ENCODE measurements at regions not wholly inside any gene's neighbourhood (a gene's known extent, or its start where the extent isn't known, plus 50 kb on each side); places are given as distances from the start of the nearest gene placed in this dataset.

GRCh38 chr7:136247211-136247610, 270.1 kb upstream of the MTPN start:
- ATAC-seq (ENCODE audit: low FRiP score) (no peak), DNase-seq (no peak)
- Histone ChIP-seq H3K36me3 (ENCODE audit: control insufficient read depth in 1 of 2, insufficient read depth in 2 of 2, low read length in 1 of 2) (no peaks in the 10 kb centered on the region), H3K4me3 (ENCODE audit: low read length in 2 of 2) (no peak overlapping the region), H3K27ac (ENCODE audit: low read depth in 1 of 2, low read length in 2 of 2) (no peak overlapping the region), H3K4me1 (ENCODE audit: control insufficient read depth in 1 of 2, insufficient read depth in 2 of 2, low read length in 2 of 2) (no peaks in the 10 kb centered on the region), H3K9me3 (ENCODE audit: control insufficient read depth, low read length) (peaks cover 1% of the 10 kb centered on the region), H3K27me3 (ENCODE audit: control insufficient read depth in 1 of 2, insufficient read depth in 2 of 2, low read length in 1 of 2) (no peaks in the 10 kb centered on the region)
- WGBS, 2 donors: 10 to 20% methylated on average over 1 of the region's 1 CpG
- intact Hi-C loops (cut with DNase I): no loop called here

- peaks cover 1% of the 10 kb centered on the region for H3K9me3 ChIP-seq (ENCODE audit: control insufficient read depth, low read length)
- no peaks in the 10 kb centered on the region for H3K4me1 ChIP-seq (ENCODE audit: control insufficient read depth in 1 of 2, insufficient read depth in 2 of 2, low read length in 2 of 2)
- WGBS, 2 donors: 74 to 76% methylated on average over 3 of the region's 3 CpGs
- H3K4me3 ChIP-seq (ENCODE audit: low read length in 2 of 2): no peak overlapping the region
- DNase-seq (no peak), ATAC-seq (ENCODE audit: low FRiP score) (no peak)
- no peaks in the 10 kb centered on the region for H3K36me3 ChIP-seq (ENCODE audit: control insufficient read depth in 1 of 2, insufficient read depth in 2 of 2, low read length in 1 of 2)
- no peak overlapping the region for H3K27ac ChIP-seq (ENCODE audit: low read depth in 1 of 2, low read length in 2 of 2)
- intact Hi-C loops (cut with DNase I): no loop called here
- H3K27me3 ChIP-seq (ENCODE audit: control insufficient read depth in 1 of 2, insufficient read depth in 2 of 2, low read length in 1 of 2): no peaks in the 10 kb centered on the region
Measured at GRCh38 chr7:136245327-136246004, 268.3 kb upstream of the MTPN start.

GRCh38 chr7:136234040-136234439, 256.9 kb upstream of the MTPN start:
- H3K9me3 ChIP-seq (ENCODE audit: control insufficient read depth, low read length): no peaks in the 10 kb centered on the region
- H3K27me3 ChIP-seq (ENCODE audit: control insufficient read depth in 1 of 2, insufficient read depth in 2 of 2, low read length in 1 of 2): no peaks in the 10 kb centered on the region
- no peak overlapping the region for H3K27ac ChIP-seq (ENCODE audit: low read depth in 1 of 2, low read length in 2 of 2)
- ATAC-seq (ENCODE audit: low FRiP score) (no peak), DNase-seq (no peak)
- H3K36me3 ChIP-seq (ENCODE audit: control insufficient read depth in 1 of 2, insufficient read depth in 2 of 2, low read length in 1 of 2): no peaks in the 10 kb centered on the region
- intact Hi-C loops (cut with DNase I): no loop called here
- no peaks in the 10 kb centered on the region for H3K4me1 ChIP-seq (ENCODE audit: control insufficient read depth in 1 of 2, insufficient read depth in 2 of 2, low read length in 2 of 2)
- H3K4me3 ChIP-seq (ENCODE audit: low read length in 2 of 2): no peak overlapping the region

- no peak overlapping the region for H3K27ac ChIP-seq (ENCODE audit: low read depth in 1 of 2, low read length in 2 of 2)
- WGBS, 2 donors: 56 to 59% methylated on average over 1 of the region's 1 CpG
- intact Hi-C loops (cut with DNase I): no loop called here
- ATAC-seq (ENCODE audit: low FRiP score) (no peak), DNase-seq (no peak)
- H3K9me3 ChIP-seq (ENCODE audit: control insufficient read depth, low read length): peaks cover 1% of the 10 kb centered on the region
- no peaks in the 10 kb centered on the region for H3K36me3 ChIP-seq (ENCODE audit: control insufficient read depth in 1 of 2, insufficient read depth in 2 of 2, low read length in 1 of 2)
- no peaks in the 10 kb centered on the region for H3K27me3 ChIP-seq (ENCODE audit: control insufficient read depth in 1 of 2, insufficient read depth in 2 of 2, low read length in 1 of 2)
- no peak overlapping the region for H3K4me3 ChIP-seq (ENCODE audit: low read length in 2 of 2)
- no peaks in the 10 kb centered on the region for H3K4me1 ChIP-seq (ENCODE audit: control insufficient read depth in 1 of 2, insufficient read depth in 2 of 2, low read length in 2 of 2)
Measured at GRCh38 chr7:136230210-136230609, 253.1 kb upstream of the MTPN start.

GRCh38 chr7:136229790-136230189, 252.6 kb upstream of the MTPN start:
- WGBS, 2 donors: 83 to 92% methylated on average over 1 of the region's 1 CpG
- H3K27ac ChIP-seq (ENCODE audit: low read depth in 1 of 2, low read length in 2 of 2): no peak overlapping the region
- intact Hi-C loops (cut with DNase I): no loop called here
- ATAC-seq (ENCODE audit: low FRiP score): no peak
- DNase-seq: no peak
- no peak overlapping the region for H3K4me3 ChIP-seq (ENCODE audit: low read length in 2 of 2)
- H3K4me1 ChIP-seq (ENCODE audit: control insufficient read depth in 1 of 2, insufficient read depth in 2 of 2, low read length in 2 of 2): no peaks in the 10 kb centered on the region
- H3K9me3 ChIP-seq (ENCODE audit: control insufficient read depth, low read length): peaks cover 1% of the 10 kb centered on the region
- H3K36me3 ChIP-seq (ENCODE audit: control insufficient read depth in 1 of 2, insufficient read depth in 2 of 2, low read length in 1 of 2): no peaks in the 10 kb centered on the region
- no peaks in the 10 kb centered on the region for H3K27me3 ChIP-seq (ENCODE audit: control insufficient read depth in 1 of 2, insufficient read depth in 2 of 2, low read length in 1 of 2)

- no peaks in the 10 kb centered on the region for H3K4me1 ChIP-seq (ENCODE audit: control insufficient read depth in 1 of 2, insufficient read depth in 2 of 2, low read length in 2 of 2)
- WGBS, 2 donors: 78 to 80% methylated on average over 3 of the region's 3 CpGs
- H3K36me3 ChIP-seq (ENCODE audit: control insufficient read depth in 1 of 2, insufficient read depth in 2 of 2, low read length in 1 of 2): no peaks in the 10 kb centered on the region
- H3K4me3 ChIP-seq (ENCODE audit: low read length in 2 of 2): no peak overlapping the region
- ATAC-seq (ENCODE audit: low FRiP score) (no peak), DNase-seq (no peak)
- intact Hi-C loops (cut with DNase I): no loop called here
- H3K9me3 ChIP-seq (ENCODE audit: control insufficient read depth, low read length): peaks cover 1% of the 10 kb centered on the region
- H3K27ac ChIP-seq (ENCODE audit: low read depth in 1 of 2, low read length in 2 of 2): no peak overlapping the region
- no peaks in the 10 kb centered on the region for H3K27me3 ChIP-seq (ENCODE audit: control insufficient read depth in 1 of 2, insufficient read depth in 2 of 2, low read length in 1 of 2)
Measured at GRCh38 chr7:136228171-136228570, 251.0 kb upstream of the MTPN start.

- H3K9me3 ChIP-seq (ENCODE audit: control insufficient read depth, low read length): no peaks in the 10 kb centered on the region
- no peaks in the 10 kb centered on the region for H3K36me3 ChIP-seq (ENCODE audit: control insufficient read depth in 1 of 2, insufficient read depth in 2 of 2, low read length in 1 of 2)
- 51 to 59% methylated on average over 1 of the region's 1 CpG for WGBS, 2 donors
- H3K27me3 ChIP-seq (ENCODE audit: control insufficient read depth in 1 of 2, insufficient read depth in 2 of 2, low read length in 1 of 2): no peaks in the 10 kb centered on the region
- DNase-seq (no peak), ATAC-seq (ENCODE audit: low FRiP score) (no peak)
- H3K4me1 ChIP-seq (ENCODE audit: control insufficient read depth in 1 of 2, insufficient read depth in 2 of 2, low read length in 2 of 2): no peaks in the 10 kb centered on the region
- no peak overlapping the region for H3K27ac ChIP-seq (ENCODE audit: low read depth in 1 of 2, low read length in 2 of 2)
- intact Hi-C loops (cut with DNase I): no loop called here
- H3K4me3 ChIP-seq (ENCODE audit: low read length in 2 of 2): no peak overlapping the region
Measured at GRCh38 chr7:136214356-136214755, 237.2 kb upstream of the MTPN start.

DNA sequence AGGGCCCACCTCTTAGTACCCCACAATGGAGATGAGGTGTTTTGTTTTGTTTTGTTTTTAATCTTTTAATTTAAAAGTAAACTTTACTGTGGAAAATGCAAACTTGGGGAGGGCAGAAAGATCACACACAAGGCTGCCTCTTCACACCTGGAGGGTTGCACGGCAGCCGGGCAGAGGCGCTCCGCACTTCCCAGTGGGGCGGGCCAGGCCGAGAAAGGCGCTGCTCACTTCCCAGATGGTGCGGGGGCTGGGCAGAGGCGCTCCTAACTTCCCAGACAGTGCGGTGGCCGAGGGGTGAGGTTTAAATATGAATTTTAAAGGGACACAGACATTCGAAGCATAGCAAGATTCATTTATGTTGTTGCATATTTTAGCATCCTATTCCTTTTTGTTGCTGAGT, 235.9 kb upstream of the MTPN start:
- intact Hi-C loops (cut with DNase I): no loop called here
- no peak overlapping the region for H3K27ac ChIP-seq (ENCODE audit: low read depth in 1 of 2, low read length in 2 of 2)
- WGBS, 2 donors: 91 to 93% methylated on average over 12 of the region's 12 CpGs
- H3K4me1 ChIP-seq (ENCODE audit: control insufficient read depth in 1 of 2, insufficient read depth in 2 of 2, low read length in 2 of 2): no peaks in the 10 kb centered on the region
- DNase-seq (no peak), ATAC-seq (ENCODE audit: low FRiP score) (no peak)
- H3K4me3 ChIP-seq (ENCODE audit: low read length in 2 of 2): no peak overlapping the region
- no peaks in the 10 kb centered on the region for H3K36me3 ChIP-seq (ENCODE audit: control insufficient read depth in 1 of 2, insufficient read depth in 2 of 2, low read length in 1 of 2)
- H3K27me3 ChIP-seq (ENCODE audit: control insufficient read depth in 1 of 2, insufficient read depth in 2 of 2, low read length in 1 of 2): no peaks in the 10 kb centered on the region
- no peaks in the 10 kb centered on the region for H3K9me3 ChIP-seq (ENCODE audit: control insufficient read depth, low read length)

- WGBS, 2 donors: 45 to 53% methylated on average over 2 of the region's 2 CpGs
- no peak for DNase-seq
Measured at GRCh38 chr7:136210664-136211063, 233.5 kb upstream of the MTPN start.

More at GRCh38 chr7:136210664-136211063, 233.5 kb upstream of the MTPN start:
- no peaks in the 10 kb centered on the region for H3K4me1 ChIP-seq (ENCODE audit: control insufficient read depth in 1 of 2, insufficient read depth in 2 of 2, low read length in 2 of 2)
- intact Hi-C loops (cut with DNase I): no loop called here
- ATAC-seq (ENCODE audit: low FRiP score): no peak
- H3K9me3 ChIP-seq (ENCODE audit: control insufficient read depth, low read length): no peaks in the 10 kb centered on the region
- H3K36me3 ChIP-seq (ENCODE audit: control insufficient read depth in 1 of 2, insufficient read depth in 2 of 2, low read length in 1 of 2): no peaks in the 10 kb centered on the region
- H3K27me3 ChIP-seq (ENCODE audit: control insufficient read depth in 1 of 2, insufficient read depth in 2 of 2, low read length in 1 of 2): no peaks in the 10 kb centered on the region
- no peak overlapping the region for H3K4me3 ChIP-seq (ENCODE audit: low read length in 2 of 2)
- H3K27ac ChIP-seq (ENCODE audit: low read depth in 1 of 2, low read length in 2 of 2): no peak overlapping the region

All from aorta (tissue), 5 donors.